ENCODE measurements at regions not wholly inside any gene's neighbourhood (a gene's known extent, or its start where the extent isn't known, plus 50 kb on each side); places are given as distances from the start of the nearest gene placed in this dataset.
"Not testable (repeated sequence)": the region's sequence is repeated elsewhere in the genome, so short reads cannot be mapped to it uniquely, and the experiment has no call there.

GRCh38 chr6:68139130-68139529 is 496.0 kb upstream of the ADGRB3 start:
- no peak for DNase-seq

GRCh38 chr6:68134796-68135195 is 500.3 kb upstream of the ADGRB3 start:
- no peak for DNase-seq

- DNase-seq, result no peak
These were observed 506.9 kb upstream of the ADGRB3 start for GRCh38 chr6:68128211-68128610.

GRCh38 chr6:68127074-68127473 is 508.0 kb upstream of the ADGRB3 start:
- DNase-seq, result no peak

GRCh38 chr6:68126089-68126749 is 508.9 kb upstream of the ADGRB3 start:
- DNase-seq, result no peak

GRCh38 chr6:68122975-68123374 is 512.1 kb upstream of the ADGRB3 start:
- DNase-seq, result not testable (repeated sequence)

- no peak for DNase-seq
These were observed 513.0 kb upstream of the ADGRB3 start for GRCh38 chr6:68122032-68122431.

- DNase-seq, result not testable (repeated sequence)
These were observed 514.1 kb upstream of the ADGRB3 start for GRCh38 chr6:68120954-68121353.

- no peak for DNase-seq
These were observed 520.5 kb upstream of the ADGRB3 start for GRCh38 chr6:68114463-68115047.

- peak; percentile 88 for DNase-seq
These were observed 526.7 kb upstream of the ADGRB3 start for GRCh38 chr6:68108233-68108835.

GRCh38 chr6:68094070-68094469 is 541.0 kb upstream of the ADGRB3 start:
- DNase-seq, result no peak

GRCh38 chr6:68087399-68088133 is 547.5 kb upstream of the ADGRB3 start:
- DNase-seq, result no peak

- DNase-seq, result no peak
These were observed 548.9 kb upstream of the ADGRB3 start for GRCh38 chr6:68086199-68086598.

- DNase-seq, result not testable (repeated sequence)
These were observed 549.5 kb upstream of the ADGRB3 start for GRCh38 chr6:68085599-68085998.

- DNase-seq, result no peak
These were observed 553.0 kb upstream of the ADGRB3 start for GRCh38 chr6:68082086-68082485.

GRCh38 chr6:68080074-68080473 is 555.0 kb upstream of the ADGRB3 start:
- no peak for DNase-seq

GRCh38 chr6:68077661-68078060 is 557.4 kb upstream of the ADGRB3 start:
- DNase-seq, result no peak

- no peak for DNase-seq
These were observed 563.3 kb upstream of the ADGRB3 start for GRCh38 chr6:68071740-68072139.

- no peak for DNase-seq
These were observed 565.0 kb upstream of the ADGRB3 start for GRCh38 chr6:68069921-68070710.

GRCh38 chr6:68059899-68060298 is 575.2 kb upstream of the ADGRB3 start:
- DNase-seq, result peak; percentile 4

GRCh38 chr6:68059261-68059660 is 575.8 kb upstream of the ADGRB3 start:
- no peak for DNase-seq

- not testable (repeated sequence) for DNase-seq
These were observed 578.5 kb upstream of the ADGRB3 start for GRCh38 chr6:68056596-68056995.

- DNase-seq, result peak; percentile 52
These were observed 580.3 kb upstream of the ADGRB3 start for GRCh38 chr6:68054756-68055155.
